GM12872 (cell line): ENCODE measurements at regions not wholly inside any gene's neighbourhood (a gene's known extent, or its start where the extent isn't known, plus 50 kb on each side); places are given as distances from the start of the nearest gene placed in this dataset.

Experiments used
- CTCF ChIP-seq: IDR thresholded peaks from 3 replicates; pipeline ENCODE4 v1.5.1; 2011; ENCODE audit warnings: low read depth, mild to moderate bottlenecking, low read length, moderate library complexity; ENCODE audit not compliant: insufficient read depth

- no peak for TF ChIP-seq CTCF
Observed at GRCh38 chr9:563200-563599, 278.3 kb upstream of the DMRT1 start.

DNA sequence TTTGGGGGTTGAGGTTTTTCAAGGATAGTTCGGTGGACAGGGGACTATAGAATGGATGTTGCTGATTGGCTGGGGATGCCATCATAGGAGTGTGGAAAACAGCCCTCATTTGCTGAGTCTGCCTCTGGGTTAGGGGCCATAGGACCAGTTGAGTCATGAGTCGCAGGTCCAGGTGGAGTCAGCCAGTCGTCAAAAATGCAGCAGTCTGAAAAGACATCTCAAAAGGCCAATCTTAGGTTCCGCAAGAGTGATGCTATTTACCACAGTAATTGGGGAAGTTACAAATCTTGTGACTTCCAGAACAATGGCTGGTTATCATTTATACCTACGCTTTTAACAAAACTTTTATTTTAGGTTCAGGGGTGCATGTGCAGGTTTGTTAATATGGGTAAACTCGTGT, 276.0 kb upstream of the DMRT1 start:
- no peak for TF ChIP-seq CTCF

- TF ChIP-seq CTCF, result no peak
Observed at GRCh38 chr9:567128-567746, 274.3 kb upstream of the DMRT1 start.

- no peak for TF ChIP-seq CTCF
Observed at GRCh38 chr9:567747-568305, 273.7 kb upstream of the DMRT1 start.

DNA sequence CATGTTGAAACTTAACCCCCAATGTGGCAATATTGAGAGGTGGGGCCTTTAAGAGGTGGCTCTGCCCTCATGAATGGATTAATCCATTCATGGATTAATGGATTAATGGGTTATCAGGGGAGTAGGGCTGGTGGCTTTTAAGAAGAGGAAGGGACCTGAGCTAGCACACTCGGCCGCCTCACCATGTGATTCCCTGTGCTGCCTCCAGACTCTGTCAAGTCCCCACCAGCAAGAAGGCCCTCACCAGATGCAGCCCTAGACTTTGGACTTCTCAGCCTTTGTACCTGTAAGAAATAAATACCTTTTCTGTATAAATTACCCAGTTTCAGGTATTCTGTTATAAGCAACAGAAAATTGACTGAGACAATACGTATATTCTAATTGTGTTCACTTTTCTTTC, 272.2 kb upstream of the DMRT1 start:
- TF ChIP-seq CTCF, result no peak

DNA sequence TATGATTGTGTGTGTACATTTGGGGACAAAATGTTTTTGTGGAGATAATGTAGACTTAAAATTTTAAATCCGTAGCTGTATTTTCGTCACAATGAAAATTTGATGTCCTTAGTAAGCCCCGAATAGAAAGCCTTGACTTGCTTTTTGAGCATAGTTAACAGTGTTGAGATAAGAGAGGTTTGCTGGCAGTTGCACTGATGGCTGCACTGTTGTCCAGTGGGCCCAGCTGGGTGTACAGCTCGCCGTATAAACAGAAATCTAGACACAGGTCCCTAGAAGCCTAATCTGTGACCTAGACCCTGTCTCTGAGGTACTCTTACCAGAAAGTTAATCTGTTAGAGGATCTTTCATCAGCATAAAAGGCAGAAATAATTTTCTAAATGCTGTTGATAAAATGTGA, 271.3 kb upstream of the DMRT1 start:
- TF ChIP-seq CTCF, result no peak

DNA sequence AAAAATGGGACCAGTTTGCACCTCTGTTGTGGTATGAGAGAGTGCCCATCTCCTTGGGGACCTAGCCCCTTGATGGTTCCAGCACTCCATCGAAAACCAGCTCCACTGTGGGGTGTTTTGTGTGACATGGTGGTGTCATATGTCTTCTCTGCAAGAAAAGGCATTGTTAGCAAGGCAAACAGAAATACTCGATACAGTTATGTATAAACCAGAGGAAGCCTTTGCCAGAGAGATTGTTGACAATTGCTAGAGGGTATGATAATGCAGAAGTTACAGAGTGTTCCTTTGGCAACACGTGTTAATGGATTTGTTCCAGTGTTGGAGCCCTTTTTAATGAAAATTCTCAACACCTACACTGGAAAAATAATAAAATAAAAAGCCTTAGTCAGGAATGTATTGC, 270.4 kb upstream of the DMRT1 start:
- no peak for TF ChIP-seq CTCF
